Endothelial cell of umbilical vein (primary cell): ENCODE measurements at regions not wholly inside any gene's neighbourhood (a gene's known extent, or its start where the extent isn't known, plus 50 kb on each side); places are given as distances from the start of the nearest gene placed in this dataset.

ENCODE experiments used
- BruUV-seq: library from RNA; stranded (reverse); fragments of 400-500 nt; replicated peaks from 2 replicates; lab custom pipeline; 2021; lab: Mats Ljungman, UMichigan
- CTCF ChIA-PET: fragments of 300-600, 350-600 bp; sonication (Branson Sonifier 250); formaldehyde crosslinking; loops from one replicate; lab custom pipeline; 2021; ENCODE audit warnings: antibody characterized with exemption, inconsistent platforms; lab: Charles Lee
- POLR2A ChIA-PET: fragments of 300-600, 350-600 bp; sonication (Branson Sonifier 250); formaldehyde crosslinking; loops from one replicate; lab custom pipeline; 2021; ENCODE audit warnings: antibody characterized with exemption, inconsistent platforms; lab: Charles Lee
- DNase-seq: peaks from one replicate; pipeline ENCODE4 v3.0.0-alpha.2; 2011; ENCODE audit warnings: low read depth, low spot score
- FAIRE-seq: peaks from 2 replicates; lab custom pipeline; 2011; peaks lifted over from hg19 to GRCh38; lab: Jason Lieb, UNC
- H2AFZ ChIP-seq: 2 replicates; pipeline ENCODE4 v1.6.0; 2012; ENCODE audit warnings: low read depth, low read length, control low read depth, inconsistent platforms
- H3K27ac ChIP-seq: 2 replicates; pipeline ENCODE4 v1.5.1; 2011; ENCODE audit warnings: low read depth, mild to moderate bottlenecking, control low read depth, low read length, moderate library complexity; ENCODE audit not compliant: insufficient read depth
- H3K27me3 ChIP-seq, 2 experiments: 2 replicates each; pipeline versions ENCODE4 v1.6.0 to v1.6.1; 2011; ENCODE audit warnings: low read length in 2 of 2, mixed read lengths in 1 of 2; ENCODE audit not compliant: control insufficient read depth in 2 of 2, insufficient read depth in 2 of 2
- H3K36me3 ChIP-seq, 2 experiments: 2 replicates in 1 of 2; 3 replicates in 1 of 2; pipeline ENCODE4 v1.5.1; 2011; ENCODE audit warnings: low read length in 2 of 2, mild to moderate bottlenecking in 1 of 2, moderate library complexity in 1 of 2; ENCODE audit not compliant: control insufficient read depth in 2 of 2, insufficient read depth in 2 of 2; ENCODE audit errors: extremely low read depth in 1 of 2
- H3K4me1 ChIP-seq: 3 replicates; pipeline ENCODE4 v1.5.1; 2011; ENCODE audit warnings: mild to moderate bottlenecking, low read length; ENCODE audit not compliant: control insufficient read depth, insufficient read depth; ENCODE audit errors: extremely low read depth
- H3K4me2 ChIP-seq: 2 replicates; pipeline ENCODE4 v1.6.1; 2011; ENCODE audit warnings: low read length, control low read depth, mixed read lengths; ENCODE audit not compliant: insufficient read depth
- H3K4me3 ChIP-seq, 3 experiments: fragments of 200-600 bp in 1 of 3; sonication (generic), shearing (Covaris generic) in 1 of 3; replicated peaks in 1 of 3; 2 replicates each; pipeline ENCODE4 v1.5.1; 2011 to 2016; ENCODE audit warnings: control low read depth in 3 of 3, low read length in 3 of 3, mild to moderate bottlenecking in 2 of 3, inconsistent platforms in 1 of 3, low read depth in 1 of 3, moderate library complexity in 1 of 3; ENCODE audit not compliant: insufficient read depth in 1 of 3
- H3K79me2 ChIP-seq: 2 replicates; pipeline ENCODE4 v1.6.0; 2012; ENCODE audit warnings: low read length, inconsistent platforms; ENCODE audit not compliant: control insufficient read depth, insufficient read depth
- H3K9ac ChIP-seq: replicated peaks from 2 replicates; pipeline ENCODE3; 2011; ENCODE audit warnings: low read length, control low read depth; ENCODE audit not compliant: insufficient read depth; ENCODE audit errors: extremely low read depth
- H3K9me1 ChIP-seq: replicated peaks from 3 replicates; pipeline ENCODE4 v1.6.0; 2011; ENCODE audit warnings: mild to moderate bottlenecking, low read length; ENCODE audit not compliant: control insufficient read depth, insufficient read depth; ENCODE audit errors: extremely low read depth
- H3K9me3 ChIP-seq: replicated peaks from 2 replicates; pipeline ENCODE4 v1.5.1; 2012; ENCODE audit warnings: low read length, inconsistent platforms; ENCODE audit not compliant: control insufficient read depth, insufficient read depth
- H4K20me1 ChIP-seq: replicated peaks from 2 replicates; pipeline ENCODE3; 2011; ENCODE audit warnings: mild to moderate bottlenecking, low read length; ENCODE audit not compliant: control insufficient read depth, insufficient read depth; ENCODE audit errors: extremely low read depth
- FOS ChIP-seq: IDR thresholded peaks from 2 replicates; pipeline ENCODE4 v1.6.1; 2011; ENCODE audit warnings: mild to moderate bottlenecking, low read length, moderate library complexity, borderline replicate concordance; ENCODE audit not compliant: insufficient read depth
- GATA2 ChIP-seq: IDR thresholded peaks from 2 replicates; pipeline ENCODE4 v1.7.0; 2011; ENCODE audit warnings: low read depth, mild to moderate bottlenecking, moderate library complexity, mixed read lengths, low read length; ENCODE audit not compliant: insufficient read length, insufficient read depth
- JUN ChIP-seq: IDR thresholded peaks from 2 replicates; pipeline ENCODE4 v1.6.1; 2011; ENCODE audit warnings: borderline replicate concordance, low read depth; ENCODE audit not compliant: insufficient read length, insufficient read depth
- MYC ChIP-seq: IDR thresholded peaks from one replicate; pipeline ENCODE4 v1.6.1; 2011; ENCODE audit warnings: mild to moderate bottlenecking, low read depth, low read length
- POLR2A ChIP-seq: IDR thresholded peaks from 2 replicates; pipeline ENCODE4 v1.6.1; 2012; ENCODE audit warnings: low read depth, mild to moderate bottlenecking, control low read depth, low read length
- POLR2AphosphoS5 ChIP-seq: IDR thresholded peaks from 2 replicates; pipeline ENCODE4 v1.6.1; 2012; ENCODE audit warnings: low read depth, mild to moderate bottlenecking, control low read depth, low read length, moderate library complexity; ENCODE audit not compliant: insufficient read depth
- dilution Hi-C: fragments of 300-500 bp; cut with MboI; formaldehyde crosslinking; loops from one replicate; pipeline ENCODE4 v1.15.0; 2019; ENCODE audit warnings: low sequenced_read_pairs; ENCODE audit not compliant: extremely low pct_ligation_motif_present
- intact Hi-C: fragments of 100-400 bp; cut with micrococcal nuclease; formaldehyde crosslinking; loops from one replicate; pipeline ENCODE4 v1.10.0; 2022
- TF ChIP-seq, protein P1 (sequence below), 2 donors: IDR thresholded peaks; 1 replicate in 1 of 2; 2 replicates in 1 of 2; pipeline ENCODE4 v1.5.1; 2011; ENCODE audit warnings: low read length in 2 of 2, mild to moderate bottlenecking in 2 of 2, moderate library complexity in 2 of 2, control low read depth in 1 of 2, inconsistent platforms in 1 of 2, low read depth in 1 of 2; ENCODE audit not compliant: insufficient read depth in 1 of 2; ENCODE audit errors: extremely low read depth in 1 of 2
- TF ChIP-seq, protein P2 (sequence below): IDR thresholded peaks from 2 replicates; pipeline ENCODE4 v1.6.1; 2011; ENCODE audit not compliant: insufficient read depth, insufficient read length

DNA sequence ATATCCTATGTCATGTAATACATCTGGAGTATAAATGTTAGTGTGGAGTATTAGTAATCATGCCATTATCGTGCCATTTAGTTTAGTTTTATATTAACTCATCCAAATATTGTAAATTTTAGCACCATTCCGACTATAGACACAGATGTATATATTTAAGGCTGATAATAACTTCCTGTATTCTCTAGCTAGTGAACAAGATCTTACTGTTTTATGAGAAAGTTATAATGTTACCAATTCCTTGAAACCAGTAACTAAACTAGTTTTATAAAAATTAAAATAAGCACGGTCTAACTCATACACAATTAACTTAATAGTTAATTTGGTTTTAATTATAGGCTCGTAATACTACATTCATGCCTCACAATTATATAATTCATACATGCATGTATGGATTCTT is 808.6 kb downstream of the USP25 start:
- H3K27ac ChIP-seq = no peak overlapping the region
- BruUV-seq = no TSS peak
- ChIA-PET CTCF (no interaction called here), POLR2A (no interaction called here)
- DNase-seq = no peak
- no peaks in the 10 kb centered on the region for H3K9me1 ChIP-seq
- dilution Hi-C loops (no loop called here), intact Hi-C loops (loop anchor here (10.0 kb wide), 1 partner anchor 424 kb away; no protein-coding TSS in a partner anchor)
- H3K27me3 ChIP-seq = no peaks in the 10 kb centered on the region
- H3K4me3 ChIP-seq = no peak overlapping the region
- H3K79me2 ChIP-seq = peaks cover 4% of the 10 kb centered on the region
- peaks cover 43% of the 10 kb centered on the region for H3K4me1 ChIP-seq
- no peak for FAIRE-seq
- no peak overlapping the region for H3K4me2 ChIP-seq
- TF ChIP-seq POLR2AphosphoS5 (no peak), GATA2 (no peak), JUN (no peak), POLR2A (no peak), MYC (no peak), FOS (no peak)
- TF ChIP-seq, protein P1, sequence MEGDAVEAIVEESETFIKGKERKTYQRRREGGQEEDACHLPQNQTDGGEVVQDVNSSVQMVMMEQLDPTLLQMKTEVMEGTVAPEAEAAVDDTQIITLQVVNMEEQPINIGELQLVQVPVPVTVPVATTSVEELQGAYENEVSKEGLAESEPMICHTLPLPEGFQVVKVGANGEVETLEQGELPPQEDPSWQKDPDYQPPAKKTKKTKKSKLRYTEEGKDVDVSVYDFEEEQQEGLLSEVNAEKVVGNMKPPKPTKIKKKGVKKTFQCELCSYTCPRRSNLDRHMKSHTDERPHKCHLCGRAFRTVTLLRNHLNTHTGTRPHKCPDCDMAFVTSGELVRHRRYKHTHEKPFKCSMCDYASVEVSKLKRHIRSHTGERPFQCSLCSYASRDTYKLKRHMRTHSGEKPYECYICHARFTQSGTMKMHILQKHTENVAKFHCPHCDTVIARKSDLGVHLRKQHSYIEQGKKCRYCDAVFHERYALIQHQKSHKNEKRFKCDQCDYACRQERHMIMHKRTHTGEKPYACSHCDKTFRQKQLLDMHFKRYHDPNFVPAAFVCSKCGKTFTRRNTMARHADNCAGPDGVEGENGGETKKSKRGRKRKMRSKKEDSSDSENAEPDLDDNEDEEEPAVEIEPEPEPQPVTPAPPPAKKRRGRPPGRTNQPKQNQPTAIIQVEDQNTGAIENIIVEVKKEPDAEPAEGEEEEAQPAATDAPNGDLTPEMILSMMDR (IDR thresholded peaks at IDR 0.05; ENCODE audit: extremely low read depth in 1 of 2, insufficient read depth in 1 of 2, low read depth in 1 of 2, low read length in 2 of 2) = no peak
- TF ChIP-seq, protein P2, sequence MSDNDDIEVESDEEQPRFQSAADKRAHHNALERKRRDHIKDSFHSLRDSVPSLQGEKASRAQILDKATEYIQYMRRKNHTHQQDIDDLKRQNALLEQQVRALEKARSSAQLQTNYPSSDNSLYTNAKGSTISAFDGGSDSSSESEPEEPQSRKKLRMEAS = no peak
- H3K36me3 ChIP-seq = no peaks in the 10 kb centered on the region
- H4K20me1 ChIP-seq = no peaks in the 10 kb centered on the region
- no peaks in the 10 kb centered on the region for H3K9me3 ChIP-seq
- no peak overlapping the region for H2AFZ ChIP-seq
- no peak overlapping the region for H3K9ac ChIP-seq
